ENCODE measurements at regions not wholly inside any gene's neighbourhood (a gene's known extent, or its start where the extent isn't known, plus 50 kb on each side); places are given as distances from the start of the nearest gene placed in this dataset.

DNA sequence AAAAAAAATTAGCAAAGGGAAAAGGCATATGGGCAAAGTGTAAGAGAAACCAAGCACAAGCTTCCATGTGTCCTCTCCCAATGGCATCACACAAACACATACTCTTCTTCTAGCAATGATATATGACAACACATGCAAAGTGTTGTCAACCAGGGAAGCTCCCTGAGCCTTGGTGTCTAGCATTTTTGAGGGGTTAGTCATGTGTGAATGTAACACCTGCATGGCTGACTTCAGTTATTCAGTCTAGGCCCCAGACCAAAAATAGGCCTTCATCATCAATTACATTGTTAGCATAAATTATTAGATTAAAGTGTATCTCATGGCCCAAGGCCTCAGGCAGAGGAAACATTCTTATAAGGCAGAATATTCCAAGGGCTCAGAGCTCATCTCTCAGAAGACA is 450.0 kb downstream of the TLE1 start:
- TF ChIP-seq, protein P1, sequence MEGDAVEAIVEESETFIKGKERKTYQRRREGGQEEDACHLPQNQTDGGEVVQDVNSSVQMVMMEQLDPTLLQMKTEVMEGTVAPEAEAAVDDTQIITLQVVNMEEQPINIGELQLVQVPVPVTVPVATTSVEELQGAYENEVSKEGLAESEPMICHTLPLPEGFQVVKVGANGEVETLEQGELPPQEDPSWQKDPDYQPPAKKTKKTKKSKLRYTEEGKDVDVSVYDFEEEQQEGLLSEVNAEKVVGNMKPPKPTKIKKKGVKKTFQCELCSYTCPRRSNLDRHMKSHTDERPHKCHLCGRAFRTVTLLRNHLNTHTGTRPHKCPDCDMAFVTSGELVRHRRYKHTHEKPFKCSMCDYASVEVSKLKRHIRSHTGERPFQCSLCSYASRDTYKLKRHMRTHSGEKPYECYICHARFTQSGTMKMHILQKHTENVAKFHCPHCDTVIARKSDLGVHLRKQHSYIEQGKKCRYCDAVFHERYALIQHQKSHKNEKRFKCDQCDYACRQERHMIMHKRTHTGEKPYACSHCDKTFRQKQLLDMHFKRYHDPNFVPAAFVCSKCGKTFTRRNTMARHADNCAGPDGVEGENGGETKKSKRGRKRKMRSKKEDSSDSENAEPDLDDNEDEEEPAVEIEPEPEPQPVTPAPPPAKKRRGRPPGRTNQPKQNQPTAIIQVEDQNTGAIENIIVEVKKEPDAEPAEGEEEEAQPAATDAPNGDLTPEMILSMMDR (IDR thresholded peaks at IDR 0.05) = no peak
- TF ChIP-seq POLR2AphosphoS5 (IDR thresholded peaks at IDR 0.05; ENCODE audit: low read depth, low read length) = no peak

Data from Panc1 (cell line).